Neural cell (in vitro differentiated cells): ENCODE measurements at regions not wholly inside any gene's neighbourhood (a gene's known extent, or its start where the extent isn't known, plus 50 kb on each side); places are given as distances from the start of the nearest gene placed in this dataset.

Experiments used
- H2AFZ ChIP-seq: fragments of 200-600, 300-800 bp; sonication (generic), shearing (Covaris generic); 2 replicates; pipeline ENCODE4 v1.6.0; 2014; ENCODE audit warnings: low read depth, mild to moderate bottlenecking, antibody characterized with exemption, low read length, moderate library complexity
- H3F3A ChIP-seq: fragments of 200-600 bp; shearing (Covaris generic); 2 replicates; pipeline ENCODE4 v1.6.1; 2016; ENCODE audit warnings: mild to moderate bottlenecking, moderate library complexity, mixed read lengths, antibody characterized with exemption, low read length; ENCODE audit not compliant: insufficient read depth, poor library complexity, severe bottlenecking
- H3K27ac ChIP-seq: fragments of 200-600, 300-800 bp; sonication (generic), shearing (Covaris generic); 2 replicates; pipeline ENCODE4 v1.5.1; 2014; ENCODE audit warnings: mild to moderate bottlenecking, low read length, moderate library complexity
- H3K27me3 ChIP-seq: fragments of 300-800, 200-600 bp; sonication (generic), shearing (Covaris generic); 2 replicates; pipeline ENCODE4 v1.6.0; 2014; ENCODE audit warnings: mild to moderate bottlenecking, low read depth, low read length, moderate library complexity; ENCODE audit not compliant: insufficient read depth
- H3K36me3 ChIP-seq: fragments of 300-800, 200-600 bp; sonication (generic), shearing (Covaris generic); 2 replicates; pipeline ENCODE4 v1.5.1; 2014; ENCODE audit warnings: mild to moderate bottlenecking, antibody characterized with exemption, low read length, moderate library complexity; ENCODE audit not compliant: insufficient read depth
- H3K4me2 ChIP-seq: fragments of 300-800, 200-600 bp; sonication (generic), shearing (Covaris generic); 2 replicates; pipeline ENCODE4 v1.6.0; 2014; ENCODE audit warnings: mild to moderate bottlenecking, low read length
- H3K4me3 ChIP-seq: fragments of 300-800, 200-600 bp; sonication (generic), shearing (Covaris generic); 2 replicates; pipeline ENCODE4 v1.5.1; 2014; ENCODE audit warnings: mild to moderate bottlenecking, low read length, moderate library complexity
- H3K79me2 ChIP-seq: fragments of 200-600 bp; shearing (Covaris generic); replicated peaks from 2 replicates; pipeline ENCODE4 v1.6.0; 2014; ENCODE audit warnings: mild to moderate bottlenecking, low read length, moderate library complexity; ENCODE audit not compliant: insufficient read depth
- H3K9ac ChIP-seq: fragments of 300-800, 200-600 bp; sonication (generic), shearing (Covaris generic); 2 replicates; pipeline ENCODE4 v1.6.1; 2016; ENCODE audit warnings: mild to moderate bottlenecking, low read length, mixed read lengths
- H3K9me2 ChIP-seq: fragments of 200-600 bp; shearing (Covaris generic); 2 replicates; pipeline ENCODE4 v1.6.1; 2016; ENCODE audit warnings: mild to moderate bottlenecking, low read length, mixed read lengths; ENCODE audit not compliant: insufficient read depth
- H3K9me3 ChIP-seq: fragments of 200-600, 300-800 bp; sonication (generic), shearing (Covaris generic); 2 replicates; pipeline ENCODE4 v1.6.1; 2016; ENCODE audit warnings: mild to moderate bottlenecking, mixed run types, low read length, moderate library complexity, mixed read lengths
- H4K20me1 ChIP-seq: fragments of 200-600 bp; shearing (Covaris generic); 2 replicates; pipeline ENCODE4 v1.6.1; 2016; ENCODE audit warnings: mild to moderate bottlenecking, mixed run types; ENCODE audit not compliant: insufficient read depth
- CTCF ChIP-seq: fragments of 450-650 bp; IDR thresholded peaks from 2 replicates; pipeline ENCODE4 v1.5.1; 2014; ENCODE audit warnings: antibody characterized with exemption, mild to moderate bottlenecking, moderate library complexity; ENCODE audit not compliant: poor library complexity, severe bottlenecking
- EP300 ChIP-seq: fragments of 450-650 bp; conservative IDR thresholded peaks from 2 replicates; pipeline ENCODE4 v1.6.1; 2014; ENCODE audit warnings: antibody characterized with exemption, mild to moderate bottlenecking, moderate library complexity; ENCODE audit not compliant: poor library complexity, severe bottlenecking
- EZH2 ChIP-seq: fragments of 200-600, 300-800 bp; shearing (Covaris generic), sonication (generic); IDR thresholded peaks from 2 replicates; pipeline ENCODE4 v1.6.1; 2014; ENCODE audit warnings: antibody characterized with exemption, low read length, borderline replicate concordance, mild to moderate bottlenecking; ENCODE audit not compliant: insufficient read depth, poor library complexity, severe bottlenecking
- MXI1 ChIP-seq: fragments of 450-650 bp; conservative IDR thresholded peaks from 2 replicates; pipeline ENCODE4 v1.6.1; 2014; ENCODE audit warnings: antibody characterized with exemption, mild to moderate bottlenecking; ENCODE audit not compliant: poor library complexity, severe bottlenecking
- POLR2AphosphoS5 ChIP-seq: IDR thresholded peaks from 2 replicates; pipeline ENCODE4 v1.6.1; 2012
- RAD21 ChIP-seq: fragments of 450-650 bp; conservative IDR thresholded peaks from 2 replicates; pipeline ENCODE4 v1.6.1; 2014; ENCODE audit warnings: antibody characterized with exemption, mild to moderate bottlenecking, moderate library complexity
- SMC3 ChIP-seq: fragments of 450-650 bp; conservative IDR thresholded peaks from 2 replicates; pipeline ENCODE4 v1.6.1; 2014; ENCODE audit warnings: antibody characterized with exemption, mild to moderate bottlenecking, moderate library complexity; ENCODE audit not compliant: poor library complexity
- TAF1 ChIP-seq: IDR thresholded peaks from 2 replicates; pipeline ENCODE4 v1.6.1; 2012; ENCODE audit warnings: low read depth
- TF ChIP-seq, protein P1 (sequence below): IDR thresholded peaks from 2 replicates; pipeline ENCODE4 v1.6.1; 2012; ENCODE audit warnings: borderline replicate concordance

DNA sequence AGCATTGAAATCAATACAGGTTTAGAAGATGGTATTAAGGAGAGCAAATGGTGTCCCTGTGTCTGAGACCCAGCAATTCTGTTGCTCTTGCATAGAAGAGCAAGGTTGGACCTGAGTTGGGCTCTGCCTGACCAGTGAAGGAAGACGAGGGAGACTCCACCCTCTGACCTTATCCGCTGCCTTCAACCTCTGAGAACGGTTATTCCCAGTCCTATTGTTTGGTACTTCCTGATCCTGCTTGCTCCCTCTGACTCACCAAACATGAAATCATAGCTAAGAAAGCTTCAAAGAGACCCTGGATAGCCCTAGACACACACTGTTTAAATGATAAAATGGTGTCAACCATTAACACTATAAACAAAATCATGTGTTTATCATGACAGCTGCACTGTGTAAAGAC, 218.5 kb downstream of the PLK2 start:
- no peaks in the 10 kb centered on the region for H3K9me2 ChIP-seq
- no peak overlapping the region for H3K4me3 ChIP-seq
- no peak overlapping the region for H3K4me2 ChIP-seq
- H3K36me3 ChIP-seq = no peaks in the 10 kb centered on the region
- no peaks in the 10 kb centered on the region for H3F3A ChIP-seq
- H4K20me1 ChIP-seq = no peaks in the 10 kb centered on the region
- H3K9ac ChIP-seq = no peak overlapping the region
- H3K79me2 ChIP-seq = no peaks in the 10 kb centered on the region
- TF ChIP-seq TAF1 = no peak
- TF ChIP-seq MXI1 = no peak
- no peak overlapping the region for H2AFZ ChIP-seq
- no peaks in the 10 kb centered on the region for H3K9me3 ChIP-seq
- no peaks in the 10 kb centered on the region for H3K27me3 ChIP-seq
- H3K27ac ChIP-seq = no peak overlapping the region

DNA sequence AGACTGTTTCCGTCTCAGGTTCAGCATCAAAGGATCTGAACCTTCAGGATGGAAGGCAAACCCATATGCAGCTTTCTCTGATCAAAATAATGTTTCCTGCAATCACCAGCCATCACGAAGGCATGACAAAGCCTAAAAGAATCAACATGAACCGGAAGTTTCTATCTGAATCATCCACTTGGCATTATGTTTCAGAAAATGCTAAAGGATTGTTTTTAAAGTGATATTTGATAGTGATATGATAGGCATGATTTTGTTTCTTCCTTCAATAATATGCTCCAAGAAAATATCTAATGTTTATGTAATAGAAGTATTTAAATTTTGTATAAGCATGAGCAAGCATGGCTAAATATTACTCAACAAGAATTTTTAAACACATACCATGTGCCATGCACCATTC, 219.6 kb downstream of the PLK2 start:
- H3K36me3 ChIP-seq = no peaks in the 10 kb centered on the region

GRCh38 chr5:58239731-58240130, 220.2 kb downstream of the PLK2 start:
- Histone ChIP-seq H3K27me3 (no peaks in the 10 kb centered on the region), H3K4me3 (no peak overlapping the region), H3K9me3 (no peaks in the 10 kb centered on the region), H3K79me2 (no peaks in the 10 kb centered on the region), H4K20me1 (no peaks in the 10 kb centered on the region), H3K9me2 (no peaks in the 10 kb centered on the region), H3K27ac (no peak overlapping the region), H2AFZ (no peak overlapping the region), H3K4me2 (no peak overlapping the region), H3K9ac (no peak overlapping the region), H3F3A (no peaks in the 10 kb centered on the region), H3K36me3 (no peaks in the 10 kb centered on the region)
- TF ChIP-seq, protein P1, sequence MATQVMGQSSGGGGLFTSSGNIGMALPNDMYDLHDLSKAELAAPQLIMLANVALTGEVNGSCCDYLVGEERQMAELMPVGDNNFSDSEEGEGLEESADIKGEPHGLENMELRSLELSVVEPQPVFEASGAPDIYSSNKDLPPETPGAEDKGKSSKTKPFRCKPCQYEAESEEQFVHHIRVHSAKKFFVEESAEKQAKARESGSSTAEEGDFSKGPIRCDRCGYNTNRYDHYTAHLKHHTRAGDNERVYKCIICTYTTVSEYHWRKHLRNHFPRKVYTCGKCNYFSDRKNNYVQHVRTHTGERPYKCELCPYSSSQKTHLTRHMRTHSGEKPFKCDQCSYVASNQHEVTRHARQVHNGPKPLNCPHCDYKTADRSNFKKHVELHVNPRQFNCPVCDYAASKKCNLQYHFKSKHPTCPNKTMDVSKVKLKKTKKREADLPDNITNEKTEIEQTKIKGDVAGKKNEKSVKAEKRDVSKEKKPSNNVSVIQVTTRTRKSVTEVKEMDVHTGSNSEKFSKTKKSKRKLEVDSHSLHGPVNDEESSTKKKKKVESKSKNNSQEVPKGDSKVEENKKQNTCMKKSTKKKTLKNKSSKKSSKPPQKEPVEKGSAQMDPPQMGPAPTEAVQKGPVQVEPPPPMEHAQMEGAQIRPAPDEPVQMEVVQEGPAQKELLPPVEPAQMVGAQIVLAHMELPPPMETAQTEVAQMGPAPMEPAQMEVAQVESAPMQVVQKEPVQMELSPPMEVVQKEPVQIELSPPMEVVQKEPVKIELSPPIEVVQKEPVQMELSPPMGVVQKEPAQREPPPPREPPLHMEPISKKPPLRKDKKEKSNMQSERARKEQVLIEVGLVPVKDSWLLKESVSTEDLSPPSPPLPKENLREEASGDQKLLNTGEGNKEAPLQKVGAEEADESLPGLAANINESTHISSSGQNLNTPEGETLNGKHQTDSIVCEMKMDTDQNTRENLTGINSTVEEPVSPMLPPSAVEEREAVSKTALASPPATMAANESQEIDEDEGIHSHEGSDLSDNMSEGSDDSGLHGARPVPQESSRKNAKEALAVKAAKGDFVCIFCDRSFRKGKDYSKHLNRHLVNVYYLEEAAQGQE = no peak
- no peak for TF ChIP-seq MXI1
- TF ChIP-seq POLR2AphosphoS5 = no peak
- TF ChIP-seq TAF1 = no peak
- no peak for TF ChIP-seq EP300
- no peak for TF ChIP-seq CTCF
- no peak for TF ChIP-seq SMC3
- no peak for TF ChIP-seq EZH2
- TF ChIP-seq RAD21 = no peak

More for the DNA sequence above, 219.6 kb downstream of the PLK2 start:
- Histone ChIP-seq H2AFZ (no peak overlapping the region), H3K9ac (no peak overlapping the region), H3K4me3 (no peak overlapping the region), H3F3A (no peaks in the 10 kb centered on the region), H3K27ac (no peak overlapping the region), H3K27me3 (no peaks in the 10 kb centered on the region), H3K9me3 (no peaks in the 10 kb centered on the region), H3K4me2 (no peak overlapping the region), H4K20me1 (no peaks in the 10 kb centered on the region), H3K9me2 (no peaks in the 10 kb centered on the region), H3K79me2 (no peaks in the 10 kb centered on the region)
- TF ChIP-seq POLR2AphosphoS5 (no peak), TAF1 (no peak)
- TF ChIP-seq, protein P1 = no peak
